Osteoblast (primary cell): ENCODE measurements at regions not wholly inside any gene's neighbourhood (a gene's known extent, or its start where the extent isn't known, plus 50 kb on each side); places are given as distances from the start of the nearest gene placed in this dataset.

Experiments used
- DNase-seq: peaks from one replicate; pipeline ENCODE4 v3.0.0; 2011; ENCODE audit warnings: low spot score, mixed read lengths; ENCODE audit not compliant: insufficient read length; ENCODE audit errors: missing footprints
- H2AFZ ChIP-seq: 2 replicates; pipeline ENCODE4 v1.6.0; 2011; ENCODE audit warnings: mild to moderate bottlenecking, low read length
- H3K27ac ChIP-seq: 2 replicates; pipeline ENCODE4 v1.5.1; 2011; ENCODE audit warnings: mild to moderate bottlenecking, low read depth, low read length, moderate library complexity
- H3K27me3 ChIP-seq: 2 replicates; pipeline ENCODE4 v1.6.0; 2012; ENCODE audit warnings: mild to moderate bottlenecking, control low read depth, inconsistent platforms, low read length, moderate library complexity; ENCODE audit not compliant: insufficient read depth
- H3K36me3 ChIP-seq: 2 replicates; pipeline ENCODE4 v1.5.1; 2011; ENCODE audit warnings: mild to moderate bottlenecking, low read length, control low read depth, moderate library complexity; ENCODE audit not compliant: insufficient read depth
- H3K4me1 ChIP-seq: 2 replicates; pipeline ENCODE4 v1.5.1; 2011; ENCODE audit warnings: mild to moderate bottlenecking, low read length, control low read depth, moderate library complexity; ENCODE audit not compliant: insufficient read depth
- H3K4me2 ChIP-seq: 2 replicates; pipeline ENCODE4 v1.6.0; 2011; ENCODE audit warnings: mild to moderate bottlenecking, low read length; ENCODE audit not compliant: insufficient read depth
- H3K4me3 ChIP-seq: fragments of 200-600 bp; sonication (generic); 3 replicates; pipeline ENCODE4 v1.5.1; 2012; ENCODE audit warnings: mild to moderate bottlenecking, low read length, inconsistent platforms; ENCODE audit not compliant: insufficient read depth
- H3K79me2 ChIP-seq: 2 replicates; pipeline ENCODE4 v1.6.0; 2012; ENCODE audit warnings: mild to moderate bottlenecking, low read length, control low read depth, inconsistent platforms; ENCODE audit not compliant: insufficient read depth
- H3K9me3 ChIP-seq: 2 replicates; pipeline ENCODE4 v1.5.1; 2011; ENCODE audit warnings: low read depth, low read length, control low read depth
- H4K20me1 ChIP-seq: 2 replicates; pipeline ENCODE4 v1.6.0; 2012; ENCODE audit warnings: mild to moderate bottlenecking, low read length, control low read depth; ENCODE audit not compliant: insufficient read depth
- TF ChIP-seq, protein P1 (sequence below): IDR thresholded peaks from 2 replicates; pipeline ENCODE4 v1.5.1; 2011; ENCODE audit warnings: mild to moderate bottlenecking, low read depth, low read length, moderate library complexity; ENCODE audit errors: extremely low read depth

DNA sequence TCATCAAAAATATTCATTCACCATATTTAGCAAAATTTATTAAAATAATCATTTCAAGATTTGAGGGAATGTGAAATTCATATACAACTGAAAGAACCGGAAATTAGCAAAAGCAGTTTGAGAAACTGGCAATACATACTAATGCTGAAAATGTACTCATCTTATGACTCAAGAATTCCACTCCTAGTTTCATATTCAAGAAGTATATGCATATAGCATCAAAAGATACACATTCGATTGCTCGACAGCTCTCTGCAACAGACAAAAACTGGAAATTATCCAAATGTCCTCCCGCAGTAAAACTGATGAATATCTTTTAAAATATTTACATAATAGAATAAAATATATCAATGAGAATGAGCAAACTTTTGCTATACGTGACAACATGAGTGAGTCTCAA is 189.2 kb upstream of the MGAT4C start:
- H3K9me3 ChIP-seq = no peaks in the 10 kb centered on the region
- H3K4me1 ChIP-seq = no peaks in the 10 kb centered on the region
- H3K36me3 ChIP-seq = no peaks in the 10 kb centered on the region
- DNase-seq = no peak
- H3K27ac ChIP-seq = no peak overlapping the region
- H3K27me3 ChIP-seq = no peaks in the 10 kb centered on the region
- no peaks in the 10 kb centered on the region for H3K79me2 ChIP-seq
- no peak overlapping the region for H3K4me3 ChIP-seq
- no peak overlapping the region for H2AFZ ChIP-seq
- H4K20me1 ChIP-seq = no peaks in the 10 kb centered on the region
- TF ChIP-seq, protein P1, sequence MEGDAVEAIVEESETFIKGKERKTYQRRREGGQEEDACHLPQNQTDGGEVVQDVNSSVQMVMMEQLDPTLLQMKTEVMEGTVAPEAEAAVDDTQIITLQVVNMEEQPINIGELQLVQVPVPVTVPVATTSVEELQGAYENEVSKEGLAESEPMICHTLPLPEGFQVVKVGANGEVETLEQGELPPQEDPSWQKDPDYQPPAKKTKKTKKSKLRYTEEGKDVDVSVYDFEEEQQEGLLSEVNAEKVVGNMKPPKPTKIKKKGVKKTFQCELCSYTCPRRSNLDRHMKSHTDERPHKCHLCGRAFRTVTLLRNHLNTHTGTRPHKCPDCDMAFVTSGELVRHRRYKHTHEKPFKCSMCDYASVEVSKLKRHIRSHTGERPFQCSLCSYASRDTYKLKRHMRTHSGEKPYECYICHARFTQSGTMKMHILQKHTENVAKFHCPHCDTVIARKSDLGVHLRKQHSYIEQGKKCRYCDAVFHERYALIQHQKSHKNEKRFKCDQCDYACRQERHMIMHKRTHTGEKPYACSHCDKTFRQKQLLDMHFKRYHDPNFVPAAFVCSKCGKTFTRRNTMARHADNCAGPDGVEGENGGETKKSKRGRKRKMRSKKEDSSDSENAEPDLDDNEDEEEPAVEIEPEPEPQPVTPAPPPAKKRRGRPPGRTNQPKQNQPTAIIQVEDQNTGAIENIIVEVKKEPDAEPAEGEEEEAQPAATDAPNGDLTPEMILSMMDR = no peak
- H3K4me2 ChIP-seq = no peak overlapping the region

- Histone ChIP-seq H3K4me1 (no peaks in the 10 kb centered on the region), H3K9me3 (peaks cover 3% of the 10 kb centered on the region), H3K4me3 (no peak overlapping the region), H3K79me2 (no peaks in the 10 kb centered on the region), H3K4me2 (no peak overlapping the region), H2AFZ (no peak overlapping the region), H3K27ac (no peak overlapping the region), H4K20me1 (no peaks in the 10 kb centered on the region), H3K27me3 (no peaks in the 10 kb centered on the region), H3K36me3 (no peaks in the 10 kb centered on the region)
- TF ChIP-seq, protein P1 = no peak
- no peak for DNase-seq
These were observed 178.9 kb upstream of the MGAT4C start for GRCh38 chr12:86435053-86435452.

GRCh38 chr12:86429824-86430223 is 173.6 kb upstream of the MGAT4C start:
- Histone ChIP-seq H3K27me3 (no peaks in the 10 kb centered on the region), H2AFZ (no peak overlapping the region), H3K9me3 (peaks cover 3% of the 10 kb centered on the region), H3K36me3 (no peaks in the 10 kb centered on the region), H4K20me1 (no peaks in the 10 kb centered on the region), H3K4me2 (no peak overlapping the region), H3K27ac (no peak overlapping the region), H3K79me2 (no peaks in the 10 kb centered on the region), H3K4me1 (no peaks in the 10 kb centered on the region), H3K4me3 (no peak overlapping the region)
- TF ChIP-seq, protein P1 = no peak
- DNase-seq = no peak

DNA sequence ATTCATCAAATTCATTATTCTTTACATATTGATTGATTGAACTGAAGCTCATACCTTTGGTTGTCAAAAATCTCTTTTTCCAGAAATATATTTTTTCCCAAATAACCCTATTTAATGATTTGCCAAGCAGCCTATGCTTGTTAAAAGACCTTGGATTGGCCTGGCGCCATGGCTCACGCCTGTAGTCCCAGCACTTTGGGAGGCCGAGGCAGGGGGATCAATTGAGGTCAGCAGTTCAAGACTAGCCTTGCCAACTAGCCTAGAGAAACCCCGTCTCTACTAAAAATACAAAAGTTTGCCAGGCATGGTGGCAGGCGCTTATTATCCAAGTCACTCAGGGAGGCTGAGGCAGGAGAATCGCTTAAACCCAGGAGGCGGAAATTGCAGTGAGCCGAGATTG is 165.1 kb upstream of the MGAT4C start:
- no peak for DNase-seq
- TF ChIP-seq, protein P1 = no peak
- Histone ChIP-seq H3K4me2 (no peak overlapping the region), H2AFZ (no peak overlapping the region), H3K27ac (no peak overlapping the region), H4K20me1 (no peaks in the 10 kb centered on the region), H3K27me3 (no peaks in the 10 kb centered on the region), H3K4me1 (no peaks in the 10 kb centered on the region), H3K4me3 (no peak overlapping the region), H3K79me2 (no peaks in the 10 kb centered on the region), H3K36me3 (no peaks in the 10 kb centered on the region), H3K9me3 (no peaks in the 10 kb centered on the region)
